K562 (cell line): ENCODE measurements at regions not wholly inside any gene's neighbourhood (a gene's known extent, or its start where the extent isn't known, plus 50 kb on each side); places are given as distances from the start of the nearest gene placed in this dataset.

Source experiments
- ATAC-seq: fragments of 200-7000 bp; cut with Tn5 transposase; 3 replicates; pipeline ENCODE4 v1.9.1; 2020; ENCODE audit warnings: moderate library complexity
- BruUV-seq: library from RNA; stranded (reverse); fragments of 400-500 nt; replicated peaks from 2 replicates; lab custom pipeline; 2021; lab: Mats Ljungman, UMichigan
- CTCF ChIA-PET: fragments of 300-600 bp; formaldehyde crosslinking; extraction: SDS; loops from one replicate; lab custom pipeline; 2021; ENCODE audit warnings: low intra/inter-chr PET ratio; lab: Yijun Ruan, JAX
- POLR2A ChIA-PET: fragments of 300-600, 350-650 bp; sonication (Branson Sonifier 250); formaldehyde crosslinking; extraction: SDS; loops from one replicate; lab custom pipeline; 2021; ENCODE audit warnings: antibody characterized with exemption, inconsistent platforms; lab: Yijun Ruan, JAX
- DNase-seq, 4 experiments: peaks; one replicate each; pipeline versions ENCODE4 v3.0.0 to v3.0.0-alpha.2; 2011 to 2018; ENCODE audit warnings: low spot score in 3 of 4, mixed read lengths in 3 of 4; ENCODE audit errors: extremely low read depth in 1 of 4
- FAIRE-seq: peaks from 2 replicates; lab custom pipeline; 2011; peaks lifted over from hg19 to GRCh38; lab: Jason Lieb, UNC
- H2AFZ ChIP-seq: 2 replicates; pipeline ENCODE4 v1.6.0; 2011; ENCODE audit warnings: low read depth, low read length, control low read depth, inconsistent platforms
- H3K27ac ChIP-seq: fragments of 200-600 bp; 3 replicates; pipeline ENCODE4 v1.8.0; 2011; ENCODE audit warnings: low read depth, mild to moderate bottlenecking, control low read depth, inconsistent platforms, low read length, moderate library complexity, mixed read lengths; ENCODE audit errors: extremely low read depth
- H3K27me3 ChIP-seq, 2 experiments: fragments of 300-600 bp in 1 of 2; 2 replicates in 1 of 2; 3 replicates in 1 of 2; pipeline versions ENCODE4 v1.6.0 to v1.8.0; 2011; ENCODE audit warnings: inconsistent platforms in 2 of 2, low read length in 2 of 2, mild to moderate bottlenecking in 1 of 2, mixed read lengths in 1 of 2, moderate library complexity in 1 of 2; ENCODE audit not compliant: control insufficient read depth in 2 of 2, insufficient read depth in 2 of 2
- H3K36me3 ChIP-seq: fragments of 300-600 bp; 3 replicates; pipeline ENCODE4 v1.8.0; 2011; ENCODE audit warnings: mild to moderate bottlenecking, low read length, inconsistent platforms; ENCODE audit not compliant: control insufficient read depth, insufficient read depth
- H3K4me1 ChIP-seq, 2 experiments: fragments of 200-600 bp in 1 of 2; replicated peaks in 1 of 2; 2 replicates in 1 of 2; 3 replicates in 1 of 2; pipeline versions ENCODE4 v1.5.1 to v1.8.0; 2011; ENCODE audit warnings: inconsistent platforms in 2 of 2, low read length in 2 of 2, mild to moderate bottlenecking in 1 of 2, mixed read lengths in 1 of 2, moderate library complexity in 1 of 2; ENCODE audit not compliant: control insufficient read depth in 2 of 2, insufficient read depth in 2 of 2
- H3K4me2 ChIP-seq: 2 replicates; pipeline ENCODE4 v1.6.1; 2011; ENCODE audit warnings: low read length, control low read depth, inconsistent platforms, mixed read lengths; ENCODE audit not compliant: insufficient read depth
- H3K4me3 ChIP-seq: fragments of 200-600 bp; sonication (generic), shearing (Covaris generic); 2 replicates; pipeline ENCODE4 v1.5.1; 2016; ENCODE audit warnings: control low read depth, inconsistent platforms
- H3K79me2 ChIP-seq: fragments of 200-600 bp; 3 replicates; pipeline ENCODE4 v1.8.0; 2011; ENCODE audit warnings: low read length, inconsistent platforms; ENCODE audit not compliant: control insufficient read depth, insufficient read depth
- H3K9ac ChIP-seq, 2 experiments: 2 replicates each; pipeline versions ENCODE4 v1.6.0 to v1.6.1; 2011; ENCODE audit warnings: low read depth in 2 of 2, low read length in 2 of 2, control low read depth in 1 of 2, inconsistent platforms in 1 of 2, mild to moderate bottlenecking in 1 of 2, mixed read lengths in 1 of 2; ENCODE audit not compliant: insufficient read depth in 1 of 2
- H3K9me1 ChIP-seq: one replicate; pipeline ENCODE4 v1.6.0; 2011; ENCODE audit warnings: inconsistent platforms, mild to moderate bottlenecking, low read length, moderate library complexity; ENCODE audit not compliant: control insufficient read depth, insufficient read depth
- H3K9me3 ChIP-seq: replicated peaks from 2 replicates; pipeline ENCODE4 v1.5.1; 2011; ENCODE audit warnings: low read depth, low read length, inconsistent platforms; ENCODE audit not compliant: control insufficient read depth, insufficient read depth
- H4K20me1 ChIP-seq: replicated peaks from 2 replicates; pipeline ENCODE4 v1.6.1; 2011; ENCODE audit warnings: low read length, inconsistent platforms, mixed read lengths; ENCODE audit not compliant: control insufficient read depth, insufficient read depth
- BDP1 ChIP-seq: IDR thresholded peaks from 3 replicates; pipeline ENCODE4 v1.6.1; 2011; ENCODE audit not compliant: insufficient read length, insufficient read depth
- CEBPZ ChIP-seq: fragments of 150-350 bp; IDR thresholded peaks from 2 replicates; pipeline ENCODE4 v1.6.1; 2014; ENCODE audit warnings: low read depth, mild to moderate bottlenecking, low read length, borderline replicate concordance
- CREB1 ChIP-seq, 2 experiments: sonication (generic) in 1 of 2; formaldehyde crosslinking in 1 of 2; IDR thresholded peaks; 2 replicates each; pipeline versions ENCODE4 v1.6.1 to v1.8.0; 2012 to 2022; ENCODE audit warnings: inconsistent platforms in 1 of 2, mild to moderate bottlenecking in 1 of 2, missing genetic modification reagents in 1 of 2, moderate library complexity in 1 of 2
- CREB5 ChIP-seq: fragments of 250-450 bp; sonication (Bioruptor Pico); IDR thresholded peaks from 2 replicates; pipeline ENCODE4 v1.5.0; 2020; ENCODE audit warnings: mild to moderate bottlenecking
- E2F8 ChIP-seq: fragments of 450-650 bp; IDR thresholded peaks from 2 replicates; pipeline ENCODE4 v1.7.1; 2018; ENCODE audit warnings: mild to moderate bottlenecking, low read depth; ENCODE audit not compliant: partially characterized antibody
- FOXM1 ChIP-seq, 2 experiments: fragments of 450-650 bp in 1 of 2; sonication (generic) in 1 of 2; formaldehyde crosslinking in 1 of 2; IDR thresholded peaks; 2 replicates each; pipeline versions ENCODE4 v1.6.1 to v1.9.0; 2017 to 2022; ENCODE audit warnings: low read depth in 2 of 2, mild to moderate bottlenecking in 2 of 2, missing genetic modification reagents in 1 of 2, moderate library complexity in 1 of 2
- KDM2B ChIP-seq: fragments of 250-450 bp; sonication (Bioruptor Pico); IDR thresholded peaks from 2 replicates; pipeline ENCODE4 v1.8.0; 2021; ENCODE audit warnings: mild to moderate bottlenecking, moderate library complexity
- NR4A1 ChIP-seq, 2 experiments: fragments of 250-450 bp in 1 of 2; fragments of 450-650 bp in 1 of 2; sonication (Bioruptor Pico) in 1 of 2; IDR thresholded peaks; 2 replicates each; pipeline versions ENCODE4 v1.4.0 to v1.6.1; 2016 to 2020; ENCODE audit warnings: mild to moderate bottlenecking in 2 of 2, missing compliant biosample characterization in 1 of 2, missing genetic modification characterization in 1 of 2, moderate library complexity in 1 of 2
- SNRNP70 ChIP-seq: fragments of 200-400 bp; formaldehyde crosslinking; optimal IDR thresholded peaks from 2 replicates; pipeline ENCODE3; 2017; ENCODE audit warnings: low read depth, low read length
- SOX6 ChIP-seq: fragments of 450-650 bp; IDR thresholded peaks from 2 replicates; pipeline ENCODE4 v1.6.1; 2014; ENCODE audit warnings: mild to moderate bottlenecking
- ZBTB7A ChIP-seq: IDR thresholded peaks from 2 replicates; pipeline ENCODE4 v1.6.1; 2011; ENCODE audit warnings: low read depth, mild to moderate bottlenecking, low read length, moderate library complexity, borderline replicate concordance; ENCODE audit not compliant: control insufficient read depth
- ZNF133 ChIP-seq: fragments of 250-450 bp; sonication (Bioruptor Pico); IDR thresholded peaks from 2 replicates; pipeline ENCODE4 v1.4.0; 2020; ENCODE audit warnings: mild to moderate bottlenecking
- ZNF23 ChIP-seq: fragments of 250-450 bp; sonication (Bioruptor Pico); IDR thresholded peaks from 2 replicates; pipeline ENCODE4 v1.4.0; 2020; ENCODE audit warnings: mild to moderate bottlenecking
- ZNF644 ChIP-seq: fragments of 200-800 bp; sonication (Bioruptor generic); IDR thresholded peaks from 2 replicates; pipeline ENCODE4 v1.6.1; 2016; ENCODE audit warnings: low read depth, missing genetic modification characterization, missing compliant biosample characterization
- WGBS: fragments of 100-300 bp; shearing (Covaris generic); methylation state at CpG from one replicate; pipeline ENCODE4 v1.1.6; 2016; ENCODE audit warnings: low coverage, mixed read lengths; ENCODE audit not compliant: insufficient coverage; ENCODE audit errors: missing lambda C conversion rate; 5-methylcytosine and 5-hydroxymethylcytosine counted together
- in situ Hi-C: fragments of 300-500 bp; cut with MboI; formaldehyde crosslinking; loops from 4 replicates; pipeline ENCODE4 v1.15.0; 2018; ENCODE audit warnings: inconsistent platforms, mixed read lengths
- intact Hi-C: fragments of 100-400 bp; cut with micrococcal nuclease; formaldehyde crosslinking; loops from 2 replicates; pipeline ENCODE4 v1.14.2; 2022

- intact Hi-C loops: no loop called here
- H3K27me3 ChIP-seq: peaks cover 5 to 25% of the 10 kb centered on the region in 2 experiments; a peak in 4 of 5 replicates
- WGBS: under 1% methylated on average over 13 of the region's 16 CpGs
Observed at GRCh38 chr12:3367750-3368444, 123.1 kb upstream of the PRMT8 start.

More at GRCh38 chr12:3367750-3368444, 123.1 kb upstream of the PRMT8 start:
- H3K9me3 ChIP-seq: no peaks in the 10 kb centered on the region
- BruUV-seq: no TSS peak
- no peaks in the 10 kb centered on the region for H3K4me1 ChIP-seq
- no peaks in the 10 kb centered on the region for H3K9me1 ChIP-seq
- H3K36me3 ChIP-seq: no peaks in the 10 kb centered on the region
- ATAC-seq: no peak
- H3K4me2 ChIP-seq: no peak overlapping the region
- no peaks in the 10 kb centered on the region for H3K79me2 ChIP-seq
- H3K4me3 ChIP-seq: no peak overlapping the region
- ChIA-PET POLR2A (interaction anchor here (0.5 kb wide), 1 partner anchor 411 kb away, joined by 3 read pairs; no protein-coding TSS in a partner anchor), CTCF (no interaction called here)
- H2AFZ ChIP-seq: no peak overlapping the region
- no peak for DNase-seq
- no peak overlapping the region for H3K27ac ChIP-seq
- no peaks in the 10 kb centered on the region for H4K20me1 ChIP-seq
- H3K9ac ChIP-seq: no peak overlapping the region
- no peak for FAIRE-seq
- in situ Hi-C loops: no loop called here
- TF ChIP-seq KDM2B: no peak
- no peak for TF ChIP-seq SNRNP70
- no peak for TF ChIP-seq NR4A1 (CRISPR knock-in tag; IDR thresholded peaks at IDR 0.05)
- no peak for TF ChIP-seq NR4A1 (tag; IDR thresholded peaks at IDR 0.05)
- TF ChIP-seq ZBTB7A: no peak
- no peak for TF ChIP-seq BDP1
- no peak for TF ChIP-seq FOXM1 (IDR thresholded peaks at IDR 0.05; ENCODE audit: low read depth)
- no peak for TF ChIP-seq FOXM1 (CRISPR knock-in tag; IDR thresholded peaks at IDR 0.05; ENCODE audit: low read depth)
- TF ChIP-seq ZNF23 (CRISPR knock-in tag): no peak
- no peak for TF ChIP-seq SOX6
- TF ChIP-seq CEBPZ: no peak
- no peak for TF ChIP-seq E2F8
- no peak for TF ChIP-seq ZNF644 (tag)
- TF ChIP-seq ZNF133 (CRISPR knock-in tag): no peak
- TF ChIP-seq CREB5 (CRISPR knock-in tag): no peak
- TF ChIP-seq CREB1 (IDR thresholded peaks at IDR 0.05): no peak
- no peak for TF ChIP-seq CREB1 (CRISPR knock-in tag; IDR thresholded peaks at IDR 0.05)
